ENCODE measurements at regions not wholly inside any gene's neighbourhood (a gene's known extent, or its start where the extent isn't known, plus 50 kb on each side); places are given as distances from the start of the nearest gene placed in this dataset.
"Not testable (repeated sequence)": the region's sequence is repeated elsewhere in the genome, so short reads cannot be mapped to it uniquely, and the experiment has no call there.

DNA sequence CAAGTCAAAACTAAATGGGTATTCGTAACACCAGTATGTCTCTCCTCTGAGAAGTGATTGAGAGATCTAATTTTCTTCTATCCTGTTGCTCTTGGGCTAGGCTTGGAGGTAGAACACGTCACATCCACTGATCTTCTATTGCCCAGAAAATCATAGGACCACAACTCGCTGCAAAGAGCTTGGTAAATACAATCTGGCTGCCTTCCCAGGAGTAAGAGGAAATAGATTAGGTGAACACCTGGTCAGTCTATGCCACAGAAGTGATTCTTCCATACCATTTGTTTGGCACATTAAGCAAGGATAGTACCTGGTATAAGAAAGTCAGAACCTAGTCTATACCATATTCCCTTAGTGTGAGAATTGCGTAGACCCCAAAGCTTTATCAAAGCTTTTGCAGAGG, 129.3 kb upstream of the PHYHIPL start:
- Histone ChIP-seq H3K9me3 (no peaks in the 10 kb centered on the region), H3K4me3 (no peak overlapping the region), H3K4me1 (peaks cover 2% of the 10 kb centered on the region), H3K27me3 (no peaks in the 10 kb centered on the region), H3K36me3 (ENCODE audit: low read depth, missing control alignments) (no peaks in the 10 kb centered on the region), H3K27ac (no peak overlapping the region)
- intact Hi-C loops (cut with DNase I; ENCODE audit: low total_unique reads), result no loop called here
- no peak for TF ChIP-seq POLR2A (IDR thresholded peaks at IDR 0.05)
- TF ChIP-seq, protein P1, sequence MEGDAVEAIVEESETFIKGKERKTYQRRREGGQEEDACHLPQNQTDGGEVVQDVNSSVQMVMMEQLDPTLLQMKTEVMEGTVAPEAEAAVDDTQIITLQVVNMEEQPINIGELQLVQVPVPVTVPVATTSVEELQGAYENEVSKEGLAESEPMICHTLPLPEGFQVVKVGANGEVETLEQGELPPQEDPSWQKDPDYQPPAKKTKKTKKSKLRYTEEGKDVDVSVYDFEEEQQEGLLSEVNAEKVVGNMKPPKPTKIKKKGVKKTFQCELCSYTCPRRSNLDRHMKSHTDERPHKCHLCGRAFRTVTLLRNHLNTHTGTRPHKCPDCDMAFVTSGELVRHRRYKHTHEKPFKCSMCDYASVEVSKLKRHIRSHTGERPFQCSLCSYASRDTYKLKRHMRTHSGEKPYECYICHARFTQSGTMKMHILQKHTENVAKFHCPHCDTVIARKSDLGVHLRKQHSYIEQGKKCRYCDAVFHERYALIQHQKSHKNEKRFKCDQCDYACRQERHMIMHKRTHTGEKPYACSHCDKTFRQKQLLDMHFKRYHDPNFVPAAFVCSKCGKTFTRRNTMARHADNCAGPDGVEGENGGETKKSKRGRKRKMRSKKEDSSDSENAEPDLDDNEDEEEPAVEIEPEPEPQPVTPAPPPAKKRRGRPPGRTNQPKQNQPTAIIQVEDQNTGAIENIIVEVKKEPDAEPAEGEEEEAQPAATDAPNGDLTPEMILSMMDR (IDR thresholded peaks at IDR 0.05), result no peak
- DNase-seq, result no peak
- 89% methylated on average over 4 of the region's 4 CpGs for WGBS, 2 donors

DNA sequence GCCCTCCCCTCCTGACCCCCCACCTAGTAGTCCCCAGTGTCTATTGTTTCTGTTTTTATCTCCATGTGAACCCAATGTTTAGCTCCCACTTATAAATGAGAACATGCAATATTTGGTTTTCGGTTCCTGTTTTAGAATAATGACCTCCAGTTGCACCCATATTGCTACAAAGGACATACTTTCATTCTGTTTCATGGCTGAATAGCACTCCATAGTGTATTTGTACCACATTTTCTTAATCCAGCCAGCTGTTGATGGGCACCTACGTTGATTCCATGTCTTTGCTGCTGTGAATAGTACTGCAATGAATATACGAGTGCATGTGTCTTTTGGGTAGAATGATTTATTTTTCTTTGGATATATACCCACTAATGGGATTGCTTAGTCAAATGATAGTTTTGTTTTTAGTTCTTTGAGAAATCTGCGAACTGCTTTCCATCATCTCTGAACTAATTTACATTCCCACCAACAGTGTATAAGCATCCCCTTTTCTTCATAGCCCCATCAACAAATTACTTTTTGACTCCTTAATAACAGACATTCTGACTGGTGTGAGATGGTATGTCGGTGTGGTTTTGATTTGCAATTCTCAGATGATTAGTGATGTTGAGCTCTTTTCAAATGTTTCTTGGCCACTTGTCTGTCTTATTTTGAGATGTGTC, 128.4 kb upstream of the PHYHIPL start:
- H3K27me3 ChIP-seq, result no peaks in the 10 kb centered on the region
- no peaks in the 10 kb centered on the region for H3K36me3 ChIP-seq (ENCODE audit: low read depth, missing control alignments)
- H3K4me3 ChIP-seq, result no peak overlapping the region
- no peak for DNase-seq
- 92 to 94% methylated on average over 5 of the region's 5 CpGs for WGBS, 2 donors
- intact Hi-C loops (cut with DNase I; ENCODE audit: low total_unique reads), result no loop called here
- peaks cover 2% of the 10 kb centered on the region for H3K4me1 ChIP-seq
- H3K27ac ChIP-seq, result no peak overlapping the region
- H3K9me3 ChIP-seq, result no peaks in the 10 kb centered on the region
- TF ChIP-seq, protein P1 (IDR thresholded peaks at IDR 0.05), result no peak
- TF ChIP-seq POLR2A (IDR thresholded peaks at IDR 0.05), result no peak

DNA sequence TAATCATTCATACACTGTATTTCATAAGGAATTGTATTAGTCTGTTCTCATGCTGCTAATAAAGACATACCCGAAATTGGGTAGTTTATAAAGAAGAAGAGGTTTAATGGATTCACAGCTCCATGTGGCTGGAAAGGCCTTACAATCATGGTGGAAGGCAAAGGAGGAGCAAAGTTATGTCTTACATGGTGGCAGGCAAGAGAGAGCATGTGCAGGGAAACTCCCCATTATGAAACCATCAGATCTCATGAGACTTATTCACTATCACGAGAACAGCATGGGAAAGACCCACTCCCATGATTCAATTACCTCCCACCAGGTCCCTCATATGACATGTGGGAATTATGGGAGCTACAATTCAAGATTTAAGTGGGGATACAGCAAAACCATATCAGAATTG, 122.9 kb upstream of the PHYHIPL start:
- H3K27ac ChIP-seq; intact Hi-C loops (cut with DNase I; ENCODE audit: low total_unique reads); H3K27me3 ChIP-seq; H3K4me3 ChIP-seq; H3K36me3 ChIP-seq (ENCODE audit: low read depth, missing control alignments); DNase-seq; H3K9me3 ChIP-seq; H3K4me1 ChIP-seq: not testable (repeated sequence)
- 94% methylated on average over 2 of the region's 2 CpGs for WGBS, 2 donors

DNA sequence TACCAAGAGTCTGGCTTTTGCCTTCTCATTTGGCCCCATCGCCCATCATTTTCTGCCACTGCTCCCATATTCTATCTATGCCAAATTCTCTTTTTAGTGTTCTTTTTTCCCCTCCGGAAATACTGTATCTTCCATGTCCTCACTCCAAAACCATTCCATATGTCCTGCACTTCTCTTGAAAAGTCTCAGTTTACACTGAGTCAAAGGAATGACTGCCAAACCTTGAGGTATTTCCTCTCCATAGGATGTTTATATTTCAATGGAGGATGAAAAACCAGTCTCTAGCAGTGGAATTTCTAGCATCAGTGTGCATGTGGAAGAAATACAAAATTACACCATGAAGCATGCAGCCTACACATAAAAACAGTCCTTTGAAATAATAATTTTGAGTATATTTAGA, 121.4 kb upstream of the PHYHIPL start:
- no peak overlapping the region for H3K27ac ChIP-seq
- intact Hi-C loops (cut with DNase I; ENCODE audit: low total_unique reads), result no loop called here
- TF ChIP-seq, protein P1 (IDR thresholded peaks at IDR 0.05), result no peak
- no peak for TF ChIP-seq POLR2A (IDR thresholded peaks at IDR 0.05)

DNA sequence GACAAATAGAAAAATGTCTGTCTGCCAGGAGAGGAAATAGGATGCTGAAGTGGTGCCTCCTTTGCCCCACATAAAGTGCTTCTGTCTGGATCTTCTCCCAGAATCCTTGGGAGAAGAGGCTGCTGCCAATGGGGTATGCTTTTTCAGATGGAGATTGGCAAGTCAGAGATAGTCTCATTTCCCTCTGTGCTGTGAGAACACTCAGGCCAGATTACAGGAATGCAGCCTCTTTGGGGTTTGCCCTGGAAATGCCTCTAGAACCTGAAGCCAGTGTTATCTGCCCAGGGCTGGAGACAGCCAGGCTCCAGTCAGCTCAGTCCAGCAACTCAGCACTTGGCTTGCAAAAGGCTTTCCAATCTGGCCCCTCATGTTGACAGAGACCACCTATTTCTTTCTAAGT, 119.1 kb upstream of the PHYHIPL start:
- Histone ChIP-seq H3K9me3 (no peaks in the 10 kb centered on the region), H3K27me3 (no peaks in the 10 kb centered on the region), H3K4me1 (no peaks in the 10 kb centered on the region), H3K36me3 (ENCODE audit: low read depth, missing control alignments) (no peaks in the 10 kb centered on the region), H3K27ac (no peak overlapping the region), H3K4me3 (no peak overlapping the region)
- TF ChIP-seq, protein P1 (IDR thresholded peaks at IDR 0.05), result no peak
- TF ChIP-seq POLR2A (IDR thresholded peaks at IDR 0.05), result no peak
- intact Hi-C loops (cut with DNase I; ENCODE audit: low total_unique reads), result no loop called here
- DNase-seq, result no peak

More for the DNA sequence above, 121.4 kb upstream of the PHYHIPL start:
- H3K4me3 ChIP-seq, result no peak overlapping the region
- DNase-seq, result no peak
- no peaks in the 10 kb centered on the region for H3K9me3 ChIP-seq
- 92 to 93% methylated on average over 2 of the region's 2 CpGs for WGBS, 2 donors
- no peaks in the 10 kb centered on the region for H3K36me3 ChIP-seq (ENCODE audit: low read depth, missing control alignments)
- H3K27me3 ChIP-seq, result no peaks in the 10 kb centered on the region
- no peaks in the 10 kb centered on the region for H3K4me1 ChIP-seq

Measured in testis (tissue), 2 donors.